ENCODE measurements at regions not wholly inside any gene's neighbourhood (a gene's known extent, or its start where the extent isn't known, plus 50 kb on each side); places are given as distances from the start of the nearest gene placed in this dataset.

DNA sequence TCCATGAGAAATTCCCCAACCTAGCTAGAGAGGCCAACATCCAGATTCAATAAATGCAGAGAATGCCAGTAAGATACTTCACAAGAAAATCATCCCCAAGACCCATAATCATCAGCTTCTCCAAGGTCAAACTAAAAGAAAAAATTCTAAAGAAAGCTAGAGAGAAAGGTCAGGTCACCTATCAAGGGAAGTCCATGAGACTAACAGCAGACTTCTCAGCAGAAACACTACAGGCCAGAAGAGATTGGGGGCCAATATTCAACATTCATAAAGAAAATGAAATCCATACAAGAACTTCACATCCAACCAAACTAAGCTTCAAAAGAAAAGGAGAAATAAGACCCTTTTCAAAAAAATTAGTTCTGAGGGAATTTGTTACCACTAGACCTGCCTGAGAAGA is 118.8 kb upstream of the ANXA10 start:
- ChIA-PET POLR2A (no interaction called here), CTCF (no interaction called here)
- Histone ChIP-seq H3K9me3 (ENCODE audit: control insufficient read depth, insufficient read depth, low read depth, low read length) (no peaks in the 10 kb centered on the region; the same call in 1 of the 2 replicates), H3K36me3 (ENCODE audit: control insufficient read depth, insufficient read depth, low read length) (no peaks in the 10 kb centered on the region), H3K27ac (ENCODE audit: low read length) (no peak overlapping the region), H3K4me1 (ENCODE audit: control insufficient read depth, insufficient read depth, low read length) (no peaks in the 10 kb centered on the region), H3K4me3 (ENCODE audit: low read depth in 2 of 2, low read length in 2 of 2) (no peak overlapping the region), H3K27me3 (ENCODE audit: control insufficient read depth, insufficient read depth, low read length) (no peaks in the 10 kb centered on the region)
- in situ Hi-C loops (cut with HindIII; ENCODE audit: low pct_unique_long_range_greater_than_20kb, low sequenced_read_pairs) (no loop called here), intact Hi-C loops (cut with micrococcal nuclease; ENCODE audit: unreplicated experiment) (no loop called here)
- ATAC-seq = no peak
- DNase-seq (ENCODE audit: low read depth, low spot score) = no peak
- TF ChIP-seq, protein P1, sequence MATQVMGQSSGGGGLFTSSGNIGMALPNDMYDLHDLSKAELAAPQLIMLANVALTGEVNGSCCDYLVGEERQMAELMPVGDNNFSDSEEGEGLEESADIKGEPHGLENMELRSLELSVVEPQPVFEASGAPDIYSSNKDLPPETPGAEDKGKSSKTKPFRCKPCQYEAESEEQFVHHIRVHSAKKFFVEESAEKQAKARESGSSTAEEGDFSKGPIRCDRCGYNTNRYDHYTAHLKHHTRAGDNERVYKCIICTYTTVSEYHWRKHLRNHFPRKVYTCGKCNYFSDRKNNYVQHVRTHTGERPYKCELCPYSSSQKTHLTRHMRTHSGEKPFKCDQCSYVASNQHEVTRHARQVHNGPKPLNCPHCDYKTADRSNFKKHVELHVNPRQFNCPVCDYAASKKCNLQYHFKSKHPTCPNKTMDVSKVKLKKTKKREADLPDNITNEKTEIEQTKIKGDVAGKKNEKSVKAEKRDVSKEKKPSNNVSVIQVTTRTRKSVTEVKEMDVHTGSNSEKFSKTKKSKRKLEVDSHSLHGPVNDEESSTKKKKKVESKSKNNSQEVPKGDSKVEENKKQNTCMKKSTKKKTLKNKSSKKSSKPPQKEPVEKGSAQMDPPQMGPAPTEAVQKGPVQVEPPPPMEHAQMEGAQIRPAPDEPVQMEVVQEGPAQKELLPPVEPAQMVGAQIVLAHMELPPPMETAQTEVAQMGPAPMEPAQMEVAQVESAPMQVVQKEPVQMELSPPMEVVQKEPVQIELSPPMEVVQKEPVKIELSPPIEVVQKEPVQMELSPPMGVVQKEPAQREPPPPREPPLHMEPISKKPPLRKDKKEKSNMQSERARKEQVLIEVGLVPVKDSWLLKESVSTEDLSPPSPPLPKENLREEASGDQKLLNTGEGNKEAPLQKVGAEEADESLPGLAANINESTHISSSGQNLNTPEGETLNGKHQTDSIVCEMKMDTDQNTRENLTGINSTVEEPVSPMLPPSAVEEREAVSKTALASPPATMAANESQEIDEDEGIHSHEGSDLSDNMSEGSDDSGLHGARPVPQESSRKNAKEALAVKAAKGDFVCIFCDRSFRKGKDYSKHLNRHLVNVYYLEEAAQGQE (IDR thresholded peaks at IDR 0.05; ENCODE audit: insufficient read depth in 1 of 2, low read depth in 2 of 2, low read length in 1 of 2) = no peak
- no peak for TF ChIP-seq POLR2AphosphoS5 (IDR thresholded peaks at IDR 0.05; ENCODE audit: low read depth, low read length)
- TF ChIP-seq SIN3A (IDR thresholded peaks at IDR 0.05; ENCODE audit: borderline replicate concordance, insufficient read depth, low read depth, low read length) = no peak
- TF ChIP-seq TCF7L2 (IDR thresholded peaks at IDR 0.05; ENCODE audit: low read depth, low read length) = no peak
- TF ChIP-seq, protein P2, sequence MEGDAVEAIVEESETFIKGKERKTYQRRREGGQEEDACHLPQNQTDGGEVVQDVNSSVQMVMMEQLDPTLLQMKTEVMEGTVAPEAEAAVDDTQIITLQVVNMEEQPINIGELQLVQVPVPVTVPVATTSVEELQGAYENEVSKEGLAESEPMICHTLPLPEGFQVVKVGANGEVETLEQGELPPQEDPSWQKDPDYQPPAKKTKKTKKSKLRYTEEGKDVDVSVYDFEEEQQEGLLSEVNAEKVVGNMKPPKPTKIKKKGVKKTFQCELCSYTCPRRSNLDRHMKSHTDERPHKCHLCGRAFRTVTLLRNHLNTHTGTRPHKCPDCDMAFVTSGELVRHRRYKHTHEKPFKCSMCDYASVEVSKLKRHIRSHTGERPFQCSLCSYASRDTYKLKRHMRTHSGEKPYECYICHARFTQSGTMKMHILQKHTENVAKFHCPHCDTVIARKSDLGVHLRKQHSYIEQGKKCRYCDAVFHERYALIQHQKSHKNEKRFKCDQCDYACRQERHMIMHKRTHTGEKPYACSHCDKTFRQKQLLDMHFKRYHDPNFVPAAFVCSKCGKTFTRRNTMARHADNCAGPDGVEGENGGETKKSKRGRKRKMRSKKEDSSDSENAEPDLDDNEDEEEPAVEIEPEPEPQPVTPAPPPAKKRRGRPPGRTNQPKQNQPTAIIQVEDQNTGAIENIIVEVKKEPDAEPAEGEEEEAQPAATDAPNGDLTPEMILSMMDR (IDR thresholded peaks at IDR 0.05) = no peak
- BruUV-seq (replicated peaks) = no TSS peak

DNA sequence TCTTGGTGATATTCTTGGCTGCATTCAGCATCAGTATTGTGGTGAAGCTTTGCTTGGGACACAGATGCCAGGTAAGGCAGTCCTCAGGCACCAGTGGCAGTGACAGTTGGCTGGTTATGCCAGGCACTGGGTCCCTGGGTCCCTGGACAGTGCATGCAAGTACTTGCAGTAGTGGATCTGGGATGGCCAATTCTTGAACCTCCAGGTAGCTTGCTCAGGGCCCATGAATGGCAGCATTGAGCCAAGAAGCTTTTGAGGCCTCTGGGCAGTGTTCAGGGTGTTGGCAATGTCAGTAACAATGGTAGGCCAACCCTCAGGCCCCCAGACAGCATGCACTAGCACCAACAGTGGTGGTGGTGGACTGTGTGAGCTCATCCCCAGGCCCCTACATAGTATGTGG is 106.8 kb upstream of the ANXA10 start:
- Histone ChIP-seq H3K4me1 (ENCODE audit: control insufficient read depth, insufficient read depth, low read length) (no peaks in the 10 kb centered on the region), H3K27ac (ENCODE audit: low read length) (no peak overlapping the region), H3K36me3 (ENCODE audit: control insufficient read depth, insufficient read depth, low read length) (no peaks in the 10 kb centered on the region), H3K4me3 (ENCODE audit: low read depth in 2 of 2, low read length in 2 of 2) (no peak overlapping the region), H3K9me3 (ENCODE audit: control insufficient read depth, insufficient read depth, low read depth, low read length) (no peaks in the 10 kb centered on the region), H3K27me3 (ENCODE audit: control insufficient read depth, insufficient read depth, low read length) (no peaks in the 10 kb centered on the region)
- no TSS peak for BruUV-seq (replicated peaks)
- TF ChIP-seq, protein P2 (IDR thresholded peaks at IDR 0.05) = no peak
- TF ChIP-seq SIN3A (IDR thresholded peaks at IDR 0.05; ENCODE audit: borderline replicate concordance, insufficient read depth, low read depth, low read length) (no peak), TCF7L2 (IDR thresholded peaks at IDR 0.05; ENCODE audit: low read depth, low read length) (no peak), POLR2AphosphoS5 (IDR thresholded peaks at IDR 0.05; ENCODE audit: low read depth, low read length) (no peak)
- TF ChIP-seq, protein P1 (IDR thresholded peaks at IDR 0.05; ENCODE audit: insufficient read depth in 1 of 2, low read depth in 2 of 2, low read length in 1 of 2) = no peak
- ATAC-seq (no peak), DNase-seq (ENCODE audit: low read depth, low spot score) (no peak)
- in situ Hi-C loops (cut with HindIII; ENCODE audit: low pct_unique_long_range_greater_than_20kb, low sequenced_read_pairs) (no loop called here), intact Hi-C loops (cut with micrococcal nuclease; ENCODE audit: unreplicated experiment) (no loop called here)
- ChIA-PET CTCF (no interaction called here), POLR2A (no interaction called here)

Measured in Panc1 (cell line).